ENCODE measurements at regions not wholly inside any gene's neighbourhood (a gene's known extent, or its start where the extent isn't known, plus 50 kb on each side); places are given as distances from the start of the nearest gene placed in this dataset.

DNA sequence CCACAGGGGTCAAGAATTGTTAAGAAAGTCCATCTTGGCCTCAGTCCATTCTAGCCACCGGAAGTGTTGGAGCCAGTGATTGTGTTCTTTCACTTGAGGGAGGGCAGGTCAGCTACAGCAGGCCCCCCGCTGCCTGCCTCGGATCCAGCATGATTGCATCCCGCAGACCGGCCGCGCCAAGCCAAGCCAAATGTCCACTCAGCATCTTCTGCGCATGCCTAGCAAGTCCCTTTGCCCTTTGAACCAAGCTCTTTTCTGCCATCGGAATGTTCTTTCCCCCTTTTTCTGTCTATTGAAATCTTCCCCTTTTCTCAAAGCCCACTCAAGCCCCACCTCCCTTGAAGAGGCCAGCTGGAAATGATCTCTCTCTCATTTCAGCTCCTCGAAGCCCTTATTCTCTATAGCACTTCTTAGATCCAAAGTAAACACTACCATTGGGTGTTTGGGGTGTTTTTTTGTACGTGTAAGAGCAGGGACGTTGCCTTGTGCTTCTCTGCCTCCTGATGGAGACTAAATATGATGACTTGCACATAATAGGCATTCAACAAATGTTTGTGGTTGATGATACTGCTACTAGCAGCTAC is 147.8 kb upstream of the BCOR start:
- H3K27ac ChIP-seq: no peak overlapping the region
- no peak overlapping the region for H3K4me3 ChIP-seq
- H3K4me1 ChIP-seq: no peaks in the 10 kb centered on the region
- H3K27me3 ChIP-seq: no peaks in the 10 kb centered on the region
- TF ChIP-seq POLR2A (IDR thresholded peaks at IDR 0.05) (no peak), EP300 (IDR thresholded peaks at IDR 0.05) (no peak), POLR2AphosphoS5 (IDR thresholded peaks at IDR 0.05) (no peak)
- TF ChIP-seq, protein P1, sequence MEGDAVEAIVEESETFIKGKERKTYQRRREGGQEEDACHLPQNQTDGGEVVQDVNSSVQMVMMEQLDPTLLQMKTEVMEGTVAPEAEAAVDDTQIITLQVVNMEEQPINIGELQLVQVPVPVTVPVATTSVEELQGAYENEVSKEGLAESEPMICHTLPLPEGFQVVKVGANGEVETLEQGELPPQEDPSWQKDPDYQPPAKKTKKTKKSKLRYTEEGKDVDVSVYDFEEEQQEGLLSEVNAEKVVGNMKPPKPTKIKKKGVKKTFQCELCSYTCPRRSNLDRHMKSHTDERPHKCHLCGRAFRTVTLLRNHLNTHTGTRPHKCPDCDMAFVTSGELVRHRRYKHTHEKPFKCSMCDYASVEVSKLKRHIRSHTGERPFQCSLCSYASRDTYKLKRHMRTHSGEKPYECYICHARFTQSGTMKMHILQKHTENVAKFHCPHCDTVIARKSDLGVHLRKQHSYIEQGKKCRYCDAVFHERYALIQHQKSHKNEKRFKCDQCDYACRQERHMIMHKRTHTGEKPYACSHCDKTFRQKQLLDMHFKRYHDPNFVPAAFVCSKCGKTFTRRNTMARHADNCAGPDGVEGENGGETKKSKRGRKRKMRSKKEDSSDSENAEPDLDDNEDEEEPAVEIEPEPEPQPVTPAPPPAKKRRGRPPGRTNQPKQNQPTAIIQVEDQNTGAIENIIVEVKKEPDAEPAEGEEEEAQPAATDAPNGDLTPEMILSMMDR (IDR thresholded peaks at IDR 0.05): no peak
- no peaks in the 10 kb centered on the region for H3K36me3 ChIP-seq
- 56% methylated on average over 12 of the region's 12 CpGs for WGBS
- no peak for DNase-seq (ENCODE audit: low spot score in 2 of 2)
- H3K9me3 ChIP-seq: no peaks in the 10 kb centered on the region

DNA sequence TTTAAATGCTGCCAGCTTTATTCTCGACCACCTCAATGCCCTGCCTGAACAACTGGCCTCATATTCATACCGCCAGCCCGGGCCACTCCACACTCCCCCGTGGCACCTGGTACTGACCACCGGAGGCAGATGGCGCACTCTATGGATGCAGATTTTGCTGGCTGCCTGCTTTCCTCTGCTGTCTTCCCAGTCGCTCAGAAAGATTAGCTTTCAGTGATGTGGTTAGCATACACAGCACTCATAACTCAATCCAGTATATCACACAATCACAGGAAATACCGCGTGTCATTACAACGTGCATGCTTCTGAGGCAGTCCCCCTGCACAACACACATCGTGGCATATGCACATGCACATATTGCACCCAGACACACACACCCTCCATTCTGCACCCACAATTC is 147.2 kb upstream of the BCOR start:
- WGBS: 54% methylated on average over 11 of the region's 11 CpGs

DNA sequence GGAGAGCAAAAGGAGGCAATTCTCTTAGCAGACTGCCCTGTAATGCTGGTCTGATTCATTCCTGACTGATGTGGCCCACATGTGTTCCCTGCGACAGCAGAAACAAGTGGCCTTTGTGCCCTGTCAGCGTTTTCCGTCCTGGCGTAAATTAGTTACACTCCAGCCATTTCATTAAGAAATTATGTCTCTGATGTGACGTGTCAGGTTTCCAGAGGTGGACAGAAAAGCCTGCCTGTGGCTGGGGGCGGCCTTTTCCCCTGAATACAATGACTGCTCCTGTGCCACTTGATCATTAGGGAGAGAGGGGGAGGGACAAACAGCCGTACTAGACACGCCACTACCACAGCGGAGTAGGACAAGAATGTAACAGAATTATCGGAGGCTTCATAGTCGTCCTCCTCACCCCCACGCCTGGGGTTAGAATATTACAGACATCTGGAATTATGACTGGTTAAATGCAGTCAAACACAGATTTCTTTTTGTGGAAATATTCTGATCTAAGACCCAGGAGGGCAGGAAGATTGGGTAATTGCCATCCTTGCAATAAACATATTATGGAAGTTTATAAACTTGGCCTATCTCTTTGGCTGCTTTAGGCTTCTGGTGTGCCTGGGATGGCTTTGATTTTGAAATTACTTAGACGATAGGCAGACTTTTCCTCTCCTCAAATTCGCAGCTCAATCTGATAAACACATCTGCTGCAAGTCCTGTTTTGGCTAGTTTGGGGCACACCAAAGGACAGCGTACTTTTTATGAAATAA is 146.2 kb upstream of the BCOR start:
- Histone ChIP-seq H3K9me3 (no peaks in the 10 kb centered on the region), H3K4me1 (no peaks in the 10 kb centered on the region), H3K27ac (no peak overlapping the region), H3K4me3 (no peak overlapping the region), H3K36me3 (no peaks in the 10 kb centered on the region), H3K27me3 (no peaks in the 10 kb centered on the region)
- WGBS: 75% methylated on average over 15 of the region's 15 CpGs
- no peak for DNase-seq (ENCODE audit: low spot score in 2 of 2)
- TF ChIP-seq EP300 (IDR thresholded peaks at IDR 0.05) (no peak), POLR2A (IDR thresholded peaks at IDR 0.05) (no peak), POLR2AphosphoS5 (IDR thresholded peaks at IDR 0.05) (no peak)
- TF ChIP-seq, protein P1 (IDR thresholded peaks at IDR 0.05): no peak

More for the DNA sequence above, 147.2 kb upstream of the BCOR start:
- DNase-seq (ENCODE audit: low spot score in 2 of 2): no peak
- no peak overlapping the region for H3K4me3 ChIP-seq
- no peak for TF ChIP-seq POLR2A (IDR thresholded peaks at IDR 0.05)
- TF ChIP-seq EP300 (IDR thresholded peaks at IDR 0.05): no peak
- TF ChIP-seq, protein P1 (IDR thresholded peaks at IDR 0.05): no peak
- no peak for TF ChIP-seq POLR2AphosphoS5 (IDR thresholded peaks at IDR 0.05)
- H3K27me3 ChIP-seq: no peaks in the 10 kb centered on the region
- no peaks in the 10 kb centered on the region for H3K36me3 ChIP-seq
- H3K4me1 ChIP-seq: no peaks in the 10 kb centered on the region
- no peaks in the 10 kb centered on the region for H3K9me3 ChIP-seq
- no peak overlapping the region for H3K27ac ChIP-seq

DNA sequence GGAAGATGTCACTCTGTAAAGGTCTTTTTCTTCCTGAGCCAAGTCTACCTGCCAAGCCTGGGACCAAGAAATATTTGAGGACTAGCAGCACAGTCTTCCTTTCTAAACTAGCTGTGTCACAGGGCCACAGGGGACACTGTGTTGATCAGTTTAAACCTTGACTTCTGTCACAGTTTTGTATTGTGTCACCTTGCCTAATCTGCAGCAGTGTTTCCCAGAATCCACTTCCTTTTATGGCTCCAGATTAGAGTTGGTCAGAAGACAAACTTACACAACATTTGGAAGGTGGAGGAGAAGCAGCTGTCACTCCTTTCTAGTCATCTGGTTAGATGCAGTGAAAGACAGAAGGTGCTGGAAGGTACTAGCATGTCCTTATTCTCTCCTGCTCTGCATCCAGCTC is 143.1 kb upstream of the BCOR start:
- H3K9me3 ChIP-seq: no peaks in the 10 kb centered on the region
- H3K4me3 ChIP-seq: no peak overlapping the region
- no peak for DNase-seq (ENCODE audit: low spot score in 2 of 2)
- no peaks in the 10 kb centered on the region for H3K36me3 ChIP-seq
- H3K27me3 ChIP-seq: no peaks in the 10 kb centered on the region
- TF ChIP-seq EP300 (IDR thresholded peaks at IDR 0.05) (no peak), POLR2A (IDR thresholded peaks at IDR 0.05) (no peak)
- H3K27ac ChIP-seq: no peak overlapping the region
- H3K4me1 ChIP-seq: no peaks in the 10 kb centered on the region

DNA sequence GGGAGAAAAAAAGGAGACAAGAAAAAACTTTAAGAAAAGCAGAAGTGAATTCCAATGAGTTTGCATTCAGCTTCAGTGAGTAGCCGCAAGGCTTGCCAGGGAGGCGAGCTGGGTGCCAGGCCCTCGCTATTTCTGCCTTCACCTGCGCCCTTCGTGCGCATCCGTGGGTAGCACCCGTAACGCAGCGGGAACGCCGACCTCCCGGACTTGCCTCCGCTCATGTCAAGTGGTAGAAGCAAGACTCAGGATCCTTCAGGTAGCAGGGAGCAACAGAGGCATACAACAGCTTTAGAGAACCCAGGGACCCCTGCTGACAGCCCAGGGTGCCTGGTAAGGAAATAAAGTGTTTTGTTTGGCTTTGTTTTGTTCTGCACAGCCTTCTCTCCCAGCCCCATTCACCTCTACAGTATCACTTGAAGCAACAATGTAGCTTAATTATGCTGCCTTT is 140.0 kb upstream of the BCOR start:
- no peaks in the 10 kb centered on the region for H3K9me3 ChIP-seq
- WGBS: 62% methylated on average over 14 of the region's 14 CpGs
- DNase-seq (ENCODE audit: low spot score in 2 of 2): no peak
- no peaks in the 10 kb centered on the region for H3K36me3 ChIP-seq
- no peak for TF ChIP-seq EP300 (IDR thresholded peaks at IDR 0.05)
- TF ChIP-seq POLR2A (IDR thresholded peaks at IDR 0.05): no peak
- TF ChIP-seq POLR2AphosphoS5 (IDR thresholded peaks at IDR 0.05): no peak
- TF ChIP-seq, protein P1 (IDR thresholded peaks at IDR 0.05): no peak
- no peaks in the 10 kb centered on the region for H3K27me3 ChIP-seq
- no peak overlapping the region for H3K4me3 ChIP-seq
- H3K4me1 ChIP-seq: no peaks in the 10 kb centered on the region
- H3K27ac ChIP-seq: no peak overlapping the region

All from suprapubic skin (tissue), 4 donors.